Type B pancreatic cell (in vitro differentiated cells): ENCODE measurements at regions not wholly inside any gene's neighbourhood (a gene's known extent, or its start where the extent isn't known, plus 50 kb on each side); places are given as distances from the start of the nearest gene placed in this dataset.
"Not testable (repeated sequence)": the region's sequence is repeated elsewhere in the genome, so short reads cannot be mapped to it uniquely, and the experiment has no call there.

Experiments
- DNase-seq: peaks from one replicate; pipeline ENCODE4 v3.0.0; 2021; ENCODE audit warnings: mixed read lengths; ENCODE audit not compliant: unreplicated experiment; ENCODE audit errors: extremely low spot score
- H3K27ac Mint-ChIP-seq: 2 replicates; pipeline ENCODE4 v1.8.0; 2021; ENCODE audit warnings: mild to moderate bottlenecking, mixed read lengths
- H3K27me3 Mint-ChIP-seq: 2 replicates; pipeline ENCODE4 v1.8.0; 2021; ENCODE audit warnings: mixed read lengths
- H3K36me3 Mint-ChIP-seq: 2 replicates; pipeline ENCODE4 v1.8.0; 2021; ENCODE audit warnings: mixed read lengths
- H3K4me1 Mint-ChIP-seq: one replicate; pipeline ENCODE4 v1.8.0; 2021; ENCODE audit warnings: mixed read lengths; ENCODE audit not compliant: unreplicated experiment
- H3K4me3 Mint-ChIP-seq: 2 replicates; pipeline ENCODE4 v1.8.0; 2021; ENCODE audit warnings: mild to moderate bottlenecking, mixed read lengths
- H3K9me3 Mint-ChIP-seq: 2 replicates; pipeline ENCODE4 v1.8.0; 2021; ENCODE audit warnings: mixed read lengths
- CTCF ChIP-seq: fragments of 200-600 bp; sonication (generic); conservative IDR thresholded peaks from 2 replicates; pipeline ENCODE4 v1.5.0; 2021; ENCODE audit warnings: antibody characterized with exemption, mild to moderate bottlenecking

DNA sequence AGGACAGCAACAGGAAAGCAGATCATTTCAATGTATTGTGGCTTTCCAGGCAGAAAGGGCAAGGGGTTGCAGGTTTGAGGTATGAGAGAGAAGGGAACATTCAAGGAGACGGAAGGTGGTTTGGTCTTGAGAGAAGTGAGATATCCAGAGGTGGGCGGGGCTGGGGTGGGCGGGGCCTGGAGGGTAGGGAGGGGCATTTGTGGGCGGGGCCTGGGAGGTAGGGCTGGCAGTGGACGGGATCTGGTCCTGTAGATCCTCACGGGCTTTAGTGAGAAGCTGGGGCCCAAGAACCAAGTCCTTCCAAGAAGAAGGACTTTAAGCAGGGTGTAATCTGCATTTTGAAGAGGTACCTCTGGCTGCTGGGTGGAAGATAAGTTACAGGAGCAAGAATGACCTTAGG lies 199.2 kb downstream of the MN1 start:
- no peak for TF ChIP-seq CTCF
- Mint-ChIP-seq H3K27me3 (peaks cover 14% of the 10 kb centered on the region), H3K4me3 (no peak overlapping the region), H3K27ac (no peak overlapping the region), H3K4me1 (peaks cover 21% of the 10 kb centered on the region), H3K9me3 (no peaks in the 10 kb centered on the region), H3K36me3 (no peaks in the 10 kb centered on the region)
- no peak for DNase-seq

- H3K36me3 Mint-ChIP-seq: no peaks in the 10 kb centered on the region
- H3K4me3 Mint-ChIP-seq: no peak overlapping the region
- H3K4me1 Mint-ChIP-seq: peaks cover 19% of the 10 kb centered on the region
- H3K27ac Mint-ChIP-seq: peak overlapping the region; percentile 21
- DNase-seq: no peak
- TF ChIP-seq CTCF: no peak
- H3K27me3 Mint-ChIP-seq: peaks cover 14% of the 10 kb centered on the region
- H3K9me3 Mint-ChIP-seq: no peaks in the 10 kb centered on the region
Measured at GRCh38 chr22:27603111-27603799, 198.3 kb downstream of the MN1 start.

- no peak overlapping the region for H3K27ac Mint-ChIP-seq
- no peak overlapping the region for H3K4me3 Mint-ChIP-seq
- no peak for TF ChIP-seq CTCF
- peaks cover 14% of the 10 kb centered on the region for H3K27me3 Mint-ChIP-seq
- H3K36me3 Mint-ChIP-seq: no peaks in the 10 kb centered on the region
- no peak for DNase-seq
- H3K4me1 Mint-ChIP-seq: peaks cover 14% of the 10 kb centered on the region
- H3K9me3 Mint-ChIP-seq: no peaks in the 10 kb centered on the region
Measured at GRCh38 chr22:27603800-27604144, 197.8 kb downstream of the MN1 start.

DNA sequence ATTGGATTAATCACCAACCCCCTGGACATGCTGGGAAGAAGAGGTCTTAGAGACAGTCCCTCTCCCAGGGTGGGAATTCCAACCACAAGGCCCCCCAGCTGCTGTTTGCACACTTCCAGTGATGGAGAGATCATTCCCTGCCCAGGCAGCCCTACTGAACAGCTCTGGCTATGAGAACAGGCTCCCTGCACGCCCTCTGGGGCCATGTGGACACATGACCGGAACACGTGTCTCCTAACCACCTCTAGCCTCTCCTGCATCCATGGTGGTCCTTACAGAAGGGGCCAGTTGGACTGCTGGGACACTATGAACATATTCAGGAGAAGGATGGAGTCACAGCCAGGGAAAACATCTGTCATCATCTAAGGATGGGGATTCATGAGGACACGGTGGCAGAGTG lies 196.2 kb downstream of the MN1 start:
- no peak for TF ChIP-seq CTCF
- no peaks in the 10 kb centered on the region for H3K9me3 Mint-ChIP-seq
- peaks cover 11% of the 10 kb centered on the region for H3K4me1 Mint-ChIP-seq
- H3K36me3 Mint-ChIP-seq: no peaks in the 10 kb centered on the region
- DNase-seq: no peak
- peaks cover 14% of the 10 kb centered on the region for H3K27me3 Mint-ChIP-seq
- H3K27ac Mint-ChIP-seq: no peak overlapping the region
- H3K4me3 Mint-ChIP-seq: no peak overlapping the region

DNA sequence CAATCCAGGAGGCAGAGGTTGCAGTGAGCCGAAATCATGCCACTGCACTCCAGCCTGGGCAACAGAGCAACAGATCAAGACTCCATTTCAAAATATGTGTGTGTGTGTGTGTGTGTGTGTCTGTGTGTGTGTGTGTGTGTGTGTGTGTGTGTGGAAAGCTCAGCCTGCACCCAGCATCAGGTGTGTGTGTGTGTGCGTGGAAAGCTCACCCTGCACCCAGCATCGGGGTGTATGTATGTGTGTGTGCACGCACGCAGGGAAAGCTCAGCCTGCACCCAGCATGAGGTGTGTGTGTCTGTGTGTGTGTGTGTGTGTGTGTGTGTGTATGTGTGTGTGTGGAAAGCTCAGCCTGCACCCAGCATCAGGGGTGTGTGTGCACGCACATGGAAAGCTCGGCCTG lies 193.8 kb downstream of the MN1 start:
- peaks cover 15% of the 10 kb centered on the region for H3K27me3 Mint-ChIP-seq
- H3K4me1 Mint-ChIP-seq, H3K4me3 Mint-ChIP-seq, DNase-seq, H3K36me3 Mint-ChIP-seq, H3K27ac Mint-ChIP-seq, H3K9me3 Mint-ChIP-seq: not testable (repeated sequence)

DNA sequence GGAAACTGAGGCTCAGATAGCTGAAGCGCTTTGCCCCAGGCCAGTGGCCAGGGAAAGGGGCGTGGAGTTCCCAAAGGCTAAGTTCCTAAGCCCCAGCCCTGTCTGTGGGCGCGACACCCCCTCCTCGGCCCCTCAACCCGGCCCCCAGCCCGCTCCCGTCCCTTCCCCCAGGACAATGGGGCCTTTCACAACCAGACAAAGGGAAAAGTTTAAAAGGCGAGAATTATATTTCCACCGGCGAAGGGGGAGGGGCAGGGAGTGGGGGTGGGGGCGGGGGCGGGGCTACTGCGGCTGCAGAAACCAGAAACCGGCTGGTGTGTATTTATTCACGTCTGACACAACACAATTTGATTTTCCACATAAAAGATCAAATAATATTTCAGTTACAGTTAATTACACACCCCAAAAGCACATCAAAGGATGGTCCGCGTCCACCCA lies 192.1 kb downstream of the MN1 start:
- peaks cover 16% of the 10 kb centered on the region for H3K27me3 Mint-ChIP-seq
- H3K4me3 Mint-ChIP-seq: no peak overlapping the region
- no peaks in the 10 kb centered on the region for H3K9me3 Mint-ChIP-seq
- no peaks in the 10 kb centered on the region for H3K36me3 Mint-ChIP-seq
- no peak for DNase-seq
- H3K27ac Mint-ChIP-seq: no peak overlapping the region
- TF ChIP-seq CTCF: no peak
- H3K4me1 Mint-ChIP-seq: peaks cover 9% of the 10 kb centered on the region

DNA sequence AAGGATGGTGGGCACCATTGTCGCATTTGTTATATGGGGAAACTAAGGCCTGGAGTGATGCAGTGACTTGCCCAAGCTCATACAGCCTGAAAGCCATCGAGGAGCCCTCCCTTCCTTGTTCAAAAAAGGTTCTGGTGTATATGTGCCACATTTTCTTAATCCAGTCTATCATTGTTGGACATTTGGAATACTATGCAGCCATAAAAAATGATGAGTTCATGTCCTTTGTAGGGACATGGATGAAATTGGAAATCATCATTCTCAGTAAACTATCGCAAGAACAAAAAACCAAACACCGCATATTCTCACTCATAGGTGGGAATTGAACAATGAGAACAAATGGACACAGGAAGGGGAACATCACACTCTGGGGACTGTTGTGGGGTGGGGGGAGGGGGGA lies 191.4 kb downstream of the MN1 start:
- H3K4me3 Mint-ChIP-seq, H3K27ac Mint-ChIP-seq, H3K36me3 Mint-ChIP-seq, DNase-seq, H3K9me3 Mint-ChIP-seq: not testable (repeated sequence)
- Mint-ChIP-seq H3K4me1 (peaks cover 13% of the 10 kb centered on the region), H3K27me3 (peaks cover 19% of the 10 kb centered on the region)
